ENCODE measurements at regions not wholly inside any gene's neighbourhood (a gene's known extent, or its start where the extent isn't known, plus 50 kb on each side); places are given as distances from the start of the nearest gene placed in this dataset.
"Not testable (repeated sequence)": the region's sequence is repeated elsewhere in the genome, so short reads cannot be mapped to it uniquely, and the experiment has no call there.

DNA sequence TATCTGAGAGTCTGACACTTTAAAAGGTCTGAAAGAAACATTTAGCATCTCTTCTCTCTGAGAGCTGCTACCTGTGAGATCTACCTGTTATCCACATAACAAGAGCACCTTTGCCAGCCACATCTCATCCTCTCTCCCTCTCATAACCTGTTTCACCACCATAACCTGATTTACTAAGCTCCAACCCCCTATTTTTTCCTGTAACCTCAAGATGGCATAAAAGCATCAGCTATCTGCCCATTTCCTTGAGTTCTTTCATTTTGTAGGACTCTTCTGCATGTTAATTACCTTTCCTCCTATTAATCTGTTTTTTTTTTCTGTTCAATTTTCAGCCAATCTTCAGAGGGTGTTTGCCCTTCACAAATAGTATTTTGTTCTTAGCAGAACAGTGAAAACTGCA lies 136.5 kb upstream of the KCNK1 start:
- DNase-seq (ENCODE audit: low spot score): no peak

GRCh38 chr1:233478611-233479010 lies 135.3 kb upstream of the KCNK1 start:
- DNase-seq (ENCODE audit: low spot score): no peak

DNA sequence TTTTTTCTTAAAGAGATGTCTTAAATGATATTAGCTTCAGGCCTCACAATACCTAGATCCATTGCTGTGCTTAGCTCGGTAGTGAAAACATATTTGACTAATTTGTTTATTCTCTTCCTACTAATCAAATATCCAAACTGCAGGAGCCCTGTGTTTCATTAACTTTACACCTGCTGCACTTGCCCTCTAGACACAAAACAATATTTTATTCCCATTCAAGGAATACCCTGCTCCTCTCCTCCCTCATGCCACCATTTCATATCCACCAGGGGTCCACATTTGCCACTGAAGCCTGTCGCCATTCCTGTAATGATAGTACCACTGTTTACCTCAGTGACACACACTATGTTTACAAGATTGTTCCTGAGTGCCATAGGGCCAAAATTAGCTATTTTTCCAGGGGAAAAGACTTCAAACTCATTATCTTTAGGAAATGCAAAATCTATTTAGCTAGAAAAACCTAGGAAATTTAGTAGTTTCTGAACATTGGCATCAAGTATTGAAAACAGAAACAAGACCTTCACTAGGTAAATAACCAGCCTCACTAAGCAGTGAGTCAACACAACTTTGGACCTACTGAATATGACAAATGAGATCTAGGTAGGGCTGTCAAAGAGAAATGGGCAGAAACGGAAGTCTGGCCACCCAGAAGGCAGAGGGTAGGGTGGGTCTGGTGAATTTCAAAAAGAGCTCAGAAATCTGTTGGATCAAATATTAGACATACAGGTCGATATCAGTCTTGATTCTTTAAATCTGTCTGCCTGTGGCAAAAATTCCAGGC lies 134.6 kb upstream of the KCNK1 start:
- DNase-seq (ENCODE audit: low spot score): no peak

DNA sequence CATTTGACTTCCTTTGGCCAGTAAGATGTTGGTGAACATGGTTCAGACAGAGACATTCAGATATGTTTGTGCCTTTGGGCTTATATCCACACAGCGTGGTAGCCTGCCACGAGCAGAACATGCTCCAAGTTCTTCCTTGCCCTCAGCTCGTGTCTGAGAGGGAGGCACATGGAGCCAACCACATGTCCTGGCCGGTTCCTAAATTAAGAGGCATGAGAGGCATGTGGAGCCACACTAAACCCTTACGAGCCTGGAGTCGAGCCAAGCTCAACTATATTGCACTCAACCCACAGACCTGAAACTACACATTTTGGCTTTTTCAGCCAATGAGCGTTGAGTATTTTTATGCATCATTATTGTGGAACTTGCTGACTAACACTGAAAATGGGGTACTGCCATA lies 133.7 kb upstream of the KCNK1 start:
- no peak for DNase-seq (ENCODE audit: low spot score)

GRCh38 chr1:233482388-233482787 lies 131.5 kb upstream of the KCNK1 start:
- no peak for DNase-seq (ENCODE audit: low spot score)

- DNase-seq (ENCODE audit: low spot score): no peak
Measured at GRCh38 chr1:233485385-233485784, 128.5 kb upstream of the KCNK1 start.

GRCh38 chr1:233485809-233486398 lies 128.0 kb upstream of the KCNK1 start:
- no peak for DNase-seq (ENCODE audit: low spot score)

GRCh38 chr1:233487408-233487807 lies 126.5 kb upstream of the KCNK1 start:
- DNase-seq (ENCODE audit: low spot score): no peak

- no peak for DNase-seq (ENCODE audit: low spot score)
Measured at GRCh38 chr1:233489411-233489810, 124.5 kb upstream of the KCNK1 start.

DNA sequence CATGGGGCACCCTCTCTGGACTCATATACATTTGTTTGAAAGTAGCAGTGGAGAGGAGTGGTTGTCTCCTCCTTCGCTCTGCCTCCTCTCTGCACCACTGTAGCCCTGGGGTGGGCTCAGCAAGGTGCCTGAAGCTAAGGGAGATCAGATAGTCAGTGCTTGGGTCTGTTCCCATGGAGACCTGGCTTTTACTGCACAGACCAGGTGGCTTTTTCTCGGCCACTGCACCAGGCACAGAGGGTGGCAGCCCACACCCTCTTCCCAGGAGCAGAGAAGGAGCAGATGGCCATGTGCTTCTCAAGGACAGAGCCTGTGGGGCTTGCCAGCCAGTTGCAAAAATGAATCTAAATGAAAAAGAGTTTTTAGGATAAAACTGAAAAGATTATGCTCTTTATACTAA lies 123.4 kb upstream of the KCNK1 start:
- no peak for DNase-seq (ENCODE audit: low spot score)

DNA sequence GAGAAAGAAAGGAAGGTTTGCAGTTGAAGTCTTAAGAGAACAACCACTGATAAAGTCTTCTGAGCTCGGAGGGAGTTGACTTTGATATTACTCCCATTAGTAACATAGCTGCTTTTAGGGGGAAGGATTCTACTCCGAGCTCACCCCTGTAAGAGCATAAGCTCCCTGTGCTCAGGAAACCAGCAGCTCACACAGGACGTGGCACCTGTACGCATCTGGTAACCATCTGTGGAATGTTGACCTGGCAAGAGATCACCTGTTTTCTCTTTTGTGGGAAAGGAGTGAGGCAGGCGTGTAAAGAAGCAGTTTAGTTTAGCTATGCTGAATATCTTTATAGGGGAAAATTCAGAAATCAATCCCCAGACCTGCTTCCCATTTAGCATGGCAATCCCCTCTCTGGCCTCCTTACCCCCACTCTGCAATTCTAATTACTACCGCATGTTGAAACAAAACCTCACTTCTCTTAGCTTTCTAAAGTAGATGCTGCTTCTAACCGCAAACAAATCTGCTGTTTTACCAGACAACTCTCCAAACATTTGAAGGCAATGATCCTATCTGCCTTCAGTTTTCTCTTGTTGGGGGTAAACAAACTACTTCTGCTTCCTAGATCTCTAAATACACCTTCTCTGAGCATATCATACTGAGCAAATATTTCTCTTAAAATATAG lies 121.8 kb upstream of the KCNK1 start:
- DNase-seq (ENCODE audit: low spot score): no peak

DNA sequence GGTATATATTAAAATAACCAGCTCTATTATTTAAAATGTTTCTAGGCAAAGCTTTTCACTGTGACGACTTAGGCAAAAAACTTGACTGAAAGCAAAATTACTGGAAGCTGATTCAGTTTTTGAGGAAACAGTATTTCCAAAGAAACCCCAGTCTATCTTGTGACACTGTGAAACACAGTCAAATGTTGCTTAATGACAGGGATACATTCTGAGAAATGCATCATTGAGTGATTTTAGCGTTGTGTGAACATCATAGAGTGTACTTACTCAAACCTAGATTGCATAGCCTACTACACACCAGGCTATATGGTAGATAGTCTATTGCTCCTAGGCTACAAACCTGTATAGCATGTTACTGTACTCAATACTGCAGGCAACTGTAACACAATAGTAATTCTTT lies 116.9 kb upstream of the KCNK1 start:
- DNase-seq (ENCODE audit: low spot score): no peak

GRCh38 chr1:233497679-233498078 lies 116.2 kb upstream of the KCNK1 start:
- no peak for DNase-seq (ENCODE audit: low spot score)

DNA sequence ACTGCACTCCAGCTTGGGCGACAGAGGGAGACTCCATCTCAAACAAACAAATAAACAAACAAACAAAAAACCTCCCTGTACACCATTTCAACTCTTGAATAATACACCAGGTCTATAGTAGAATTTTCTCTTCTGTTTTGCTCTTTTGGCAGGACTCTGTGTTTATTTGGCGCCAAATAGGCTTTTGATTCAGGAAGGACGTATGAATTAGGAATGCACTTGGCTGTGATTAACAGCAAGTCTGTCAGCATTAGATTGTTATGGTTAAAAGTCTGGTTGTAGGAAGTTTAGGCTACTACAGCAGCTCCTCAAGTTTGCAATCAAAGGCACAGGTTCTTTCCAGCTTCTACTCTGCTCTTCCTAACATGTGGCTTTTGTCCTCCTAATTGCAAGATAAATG lies 113.8 kb upstream of the KCNK1 start:
- DNase-seq (ENCODE audit: low spot score): no peak

GRCh38 chr1:233503366-233503954 lies 110.4 kb upstream of the KCNK1 start:
- DNase-seq (ENCODE audit: low spot score): no peak

- no peak for DNase-seq (ENCODE audit: low spot score)
Measured at GRCh38 chr1:233505130-233505529, 108.8 kb upstream of the KCNK1 start.

GRCh38 chr1:233505889-233506288 lies 108.0 kb upstream of the KCNK1 start:
- not testable (repeated sequence) for DNase-seq (ENCODE audit: low spot score)

- DNase-seq (ENCODE audit: low spot score): no peak
Measured at GRCh38 chr1:233509526-233509925, 104.4 kb upstream of the KCNK1 start.

DNA sequence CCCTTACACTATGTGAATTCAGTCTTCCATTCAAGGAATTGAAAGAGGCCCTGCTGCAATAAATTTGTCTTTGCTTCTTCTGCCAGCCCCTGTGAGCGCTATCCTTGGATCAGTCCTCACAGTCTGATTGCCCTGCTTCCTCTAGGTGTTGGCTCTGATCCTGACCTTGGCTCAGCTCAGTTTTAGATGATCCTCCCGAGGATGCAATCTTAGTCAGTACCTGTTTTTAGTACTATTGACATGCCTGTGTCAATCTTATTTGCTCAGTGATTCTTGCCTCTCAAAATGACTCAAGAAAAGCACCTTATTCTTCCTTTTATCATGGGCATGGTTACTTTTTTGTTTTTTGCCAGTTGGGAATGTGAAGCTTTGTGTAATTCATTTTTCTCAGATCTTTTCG lies 101.4 kb upstream of the KCNK1 start:
- no peak for DNase-seq (ENCODE audit: low spot score)

DNA sequence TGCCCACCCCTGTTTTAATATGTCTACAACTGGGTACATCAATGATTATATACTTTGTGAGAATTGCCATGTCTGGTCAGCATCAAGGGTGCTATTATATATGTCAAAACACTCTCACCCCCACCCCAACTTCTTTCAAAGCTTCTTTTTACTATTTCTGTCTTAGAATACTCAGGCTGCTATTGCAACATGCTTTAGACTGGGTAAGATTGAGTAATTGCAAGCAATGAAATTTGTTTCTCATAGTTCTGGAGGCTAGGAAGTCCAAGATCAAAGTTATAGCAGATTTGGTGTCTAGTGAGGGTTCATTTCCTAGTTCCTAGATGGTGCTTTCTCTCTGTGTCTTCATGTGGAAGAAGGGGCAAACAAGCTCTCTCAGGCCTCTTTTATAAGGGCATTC lies 100.5 kb upstream of the KCNK1 start:
- DNase-seq (ENCODE audit: low spot score): no peak

DNA sequence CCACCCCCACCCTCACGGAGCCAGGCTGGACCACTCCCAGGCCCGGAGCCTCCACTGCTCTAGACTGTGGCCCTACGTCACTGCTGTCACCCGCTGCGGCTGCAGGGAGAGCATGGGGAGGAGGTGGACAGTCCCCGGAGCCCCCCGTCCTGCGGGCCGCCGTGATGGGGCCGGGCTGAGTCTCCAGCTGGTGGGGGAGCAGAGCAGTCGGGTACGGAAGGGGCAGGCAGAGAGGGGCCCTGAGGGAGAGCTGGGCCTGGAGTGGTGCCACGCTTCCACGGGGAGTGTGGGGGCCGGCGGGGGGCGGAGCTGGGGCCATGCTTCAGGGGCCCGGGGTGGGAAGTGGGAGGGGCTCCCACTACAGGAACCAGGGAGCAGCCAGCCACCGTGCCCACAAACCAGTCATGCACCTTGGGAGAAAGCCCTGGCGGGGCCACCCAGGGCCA lies 98.9 kb upstream of the KCNK1 start:
- no peak for DNase-seq (ENCODE audit: low spot score)

DNA sequence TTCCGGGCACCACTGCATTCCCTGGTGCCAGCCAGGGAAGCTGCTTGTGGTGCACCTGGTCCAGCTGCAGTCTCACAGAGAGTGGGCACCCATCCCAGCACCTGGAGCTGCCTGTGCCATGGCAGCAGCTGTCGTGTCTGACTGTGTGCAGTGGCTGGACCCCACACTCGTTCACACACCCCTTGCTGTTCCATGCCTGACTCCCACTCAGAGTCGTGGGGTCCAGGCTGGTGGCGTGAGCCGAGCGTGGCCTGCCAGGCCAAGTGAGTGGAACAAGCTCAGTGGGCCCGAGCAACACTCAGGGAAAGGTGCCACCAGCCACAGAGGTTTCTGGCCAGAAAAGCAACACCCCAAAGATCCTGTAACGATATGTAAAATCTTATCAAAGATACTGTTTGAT lies 97.2 kb upstream of the KCNK1 start:
- no peak for DNase-seq (ENCODE audit: low spot score)

DNA sequence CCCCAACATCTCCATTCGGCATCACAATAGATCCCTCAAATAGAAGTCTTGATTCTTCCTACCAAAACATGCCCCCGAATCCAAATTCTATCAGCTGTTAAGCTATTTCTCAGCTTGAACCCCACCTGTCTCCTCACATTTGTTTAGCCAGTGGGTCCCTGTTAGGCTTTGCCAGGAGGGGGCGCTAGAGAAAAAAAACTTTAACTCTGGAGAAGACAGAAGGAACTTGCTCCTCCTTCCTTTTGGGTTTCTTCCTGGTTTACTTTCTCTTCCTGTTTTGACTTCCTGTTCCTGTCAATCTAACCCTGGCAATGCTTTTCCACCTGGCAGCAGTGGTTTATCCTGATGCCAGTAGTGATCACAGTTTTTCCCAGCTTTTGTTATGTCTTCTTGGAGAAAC lies 95.6 kb upstream of the KCNK1 start:
- DNase-seq (ENCODE audit: low spot score): peak; percentile 45
